Karpas-422 (cell line): ENCODE measurements at regions not wholly inside any gene's neighbourhood (a gene's known extent, or its start where the extent isn't known, plus 50 kb on each side); places are given as distances from the start of the nearest gene placed in this dataset.

Experiments
- DNase-seq: peaks from one replicate; pipeline ENCODE4 v3.0.0-alpha.2; 2015
- H2AFZ ChIP-seq: fragments of 200-600 bp; sonication (generic); 2 replicates; pipeline ENCODE4 v1.6.1; 2014; ENCODE audit warnings: antibody characterized with exemption, low read length, mixed read lengths
- H3K27ac ChIP-seq: fragments of 200-600 bp; sonication (generic); 2 replicates; pipeline ENCODE4 v1.5.1; 2014; ENCODE audit warnings: mild to moderate bottlenecking, low read length, moderate library complexity
- H3K27me3 ChIP-seq: fragments of 200-600 bp; sonication (generic); 2 replicates; pipeline ENCODE4 v1.6.1; 2014; ENCODE audit warnings: low read length, mixed read lengths
- H3K36me3 ChIP-seq: fragments of 200-600 bp; sonication (generic); 2 replicates; pipeline ENCODE4 v1.6.1; 2014; ENCODE audit warnings: low read length, mixed read lengths; ENCODE audit not compliant: insufficient read depth
- H3K4me1 ChIP-seq: fragments of 200-600 bp; sonication (generic); 2 replicates; pipeline ENCODE4 v1.6.1; 2014; ENCODE audit warnings: mild to moderate bottlenecking, low read length, mixed read lengths
- H3K4me2 ChIP-seq: fragments of 200-600 bp; sonication (generic); 2 replicates; pipeline ENCODE4 v1.6.1; 2014; ENCODE audit warnings: low read length, low read depth, mild to moderate bottlenecking; ENCODE audit not compliant: poor library complexity, severe bottlenecking
- H3K4me3 ChIP-seq: fragments of 200-600 bp; sonication (generic); 2 replicates; pipeline ENCODE4 v1.5.1; 2014; ENCODE audit warnings: mild to moderate bottlenecking, antibody characterized with exemption, low read length, mixed read lengths
- H3K79me2 ChIP-seq: fragments of 200-600 bp; sonication (generic); 2 replicates; pipeline ENCODE4 v1.6.1; 2014; ENCODE audit warnings: mild to moderate bottlenecking, low read length, mixed read lengths
- H3K9ac ChIP-seq: fragments of 200-600 bp; sonication (generic); 2 replicates; pipeline ENCODE4 v1.6.0; 2014; ENCODE audit warnings: low read length
- H3K9me2 ChIP-seq: fragments of 200-600 bp; sonication (generic), shearing (Covaris generic); replicated peaks from 2 replicates; pipeline ENCODE4 v1.6.0; 2014; ENCODE audit warnings: mild to moderate bottlenecking, low read length, moderate library complexity; ENCODE audit not compliant: insufficient read depth
- H3K9me3 ChIP-seq: fragments of 300-700, 200-600 bp; sonication (generic); 2 replicates; pipeline ENCODE4 v1.6.1; 2014; ENCODE audit warnings: low read length, mixed read lengths
- H4K20me1 ChIP-seq: fragments of 200-600 bp; sonication (generic); 2 replicates; pipeline ENCODE4 v1.6.1; 2014; ENCODE audit warnings: mild to moderate bottlenecking, antibody characterized with exemption, low read length, low read depth; ENCODE audit not compliant: insufficient read depth

DNA sequence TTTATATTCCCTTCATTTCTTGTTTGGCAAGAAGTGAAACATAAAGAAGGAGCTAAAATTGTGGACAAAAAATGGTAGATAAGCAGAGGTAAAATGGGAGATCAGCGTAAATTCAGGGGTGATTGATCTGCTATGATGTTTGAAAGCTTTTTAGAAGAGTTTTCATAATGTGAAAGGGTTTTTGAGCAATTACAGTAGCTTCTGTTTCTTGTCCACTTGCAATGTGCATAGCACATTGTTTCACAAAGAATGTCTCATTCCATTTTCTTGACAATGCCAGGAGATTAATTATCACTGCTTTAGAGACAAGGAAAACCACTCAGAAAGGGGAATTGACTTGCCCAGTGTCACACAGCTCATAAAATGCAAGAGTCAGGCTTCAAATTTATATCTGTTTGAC is 65.9 kb upstream of the PLPPR4 start:
- no peaks in the 10 kb centered on the region for H3K27me3 ChIP-seq

GRCh38 chr1:99207216-99207615 is 57.1 kb upstream of the PLPPR4 start:
- no peak for DNase-seq
- no peaks in the 10 kb centered on the region for H3K9me2 ChIP-seq
- H3K9me3 ChIP-seq, result no peaks in the 10 kb centered on the region
- no peak overlapping the region for H2AFZ ChIP-seq
- no peaks in the 10 kb centered on the region for H3K79me2 ChIP-seq
- H3K4me3 ChIP-seq, result no peak overlapping the region
- H3K27ac ChIP-seq, result no peak overlapping the region
- no peaks in the 10 kb centered on the region for H3K36me3 ChIP-seq
- H4K20me1 ChIP-seq, result no peaks in the 10 kb centered on the region
- H3K9ac ChIP-seq, result no peak overlapping the region
- no peaks in the 10 kb centered on the region for H3K27me3 ChIP-seq
- no peaks in the 10 kb centered on the region for H3K4me1 ChIP-seq
- H3K4me2 ChIP-seq, result no peak overlapping the region

More for the DNA sequence above, 65.9 kb upstream of the PLPPR4 start:
- no peaks in the 10 kb centered on the region for H3K9me2 ChIP-seq
- H2AFZ ChIP-seq, result no peak overlapping the region
- H3K9me3 ChIP-seq, result no peaks in the 10 kb centered on the region
- no peaks in the 10 kb centered on the region for H3K79me2 ChIP-seq
- no peak overlapping the region for H3K4me3 ChIP-seq
- no peak overlapping the region for H3K4me2 ChIP-seq
- no peaks in the 10 kb centered on the region for H3K36me3 ChIP-seq
- H3K9ac ChIP-seq, result no peak overlapping the region
- no peak for DNase-seq
- no peak overlapping the region for H3K27ac ChIP-seq
- H4K20me1 ChIP-seq, result no peaks in the 10 kb centered on the region
- no peaks in the 10 kb centered on the region for H3K4me1 ChIP-seq
